H1 (cell line): ENCODE measurements at regions not wholly inside any gene's neighbourhood (a gene's known extent, or its start where the extent isn't known, plus 50 kb on each side); places are given as distances from the start of the nearest gene placed in this dataset.

ENCODE experiments used
- BCL11A ChIP-seq, 2 experiments: IDR thresholded peaks; one replicate each; pipeline ENCODE4 v1.6.1; 2011; ENCODE audit warnings: low read depth in 2 of 2, low read length in 2 of 2, mild to moderate bottlenecking in 2 of 2
- CBX8 ChIP-seq: fragments of 300-800, 300-1000 bp; sonication (generic); IDR thresholded peaks from 2 replicates; pipeline ENCODE4 v1.7.1; 2016; ENCODE audit warnings: low read depth, low read length, borderline replicate concordance
- CTBP2 ChIP-seq: IDR thresholded peaks from 2 replicates; pipeline ENCODE4 v1.7.0; 2011; ENCODE audit warnings: borderline replicate concordance, mild to moderate bottlenecking, moderate library complexity, mixed read lengths, low read length; ENCODE audit not compliant: insufficient read depth, insufficient read length
- EP300 ChIP-seq, 2 experiments: IDR thresholded peaks; 1 replicate in 1 of 2; 2 replicates in 1 of 2; pipeline ENCODE4 v1.6.1; 2011 to 2012; ENCODE audit warnings: low read depth in 2 of 2, low read length in 2 of 2, mild to moderate bottlenecking in 2 of 2, borderline replicate concordance in 1 of 2, inconsistent platforms in 1 of 2, moderate library complexity in 1 of 2
- EZH2 ChIP-seq: fragments of 200-600 bp; sonication (generic); IDR thresholded peaks from 2 replicates; pipeline ENCODE4 v1.7.1; 2012; ENCODE audit warnings: low read depth, mild to moderate bottlenecking, moderate library complexity, low read length, inconsistent platforms; ENCODE audit not compliant: severe bottlenecking
- FOSL1 ChIP-seq: IDR thresholded peaks from 2 replicates; pipeline ENCODE4 v1.6.1; 2011; ENCODE audit warnings: mild to moderate bottlenecking, low read depth, low read length, moderate library complexity; ENCODE audit not compliant: insufficient read depth
- HDAC2 ChIP-seq, 2 experiments: fragments of 300-600 bp in 1 of 2; sonication (generic) in 1 of 2; IDR thresholded peaks; 2 replicates each; pipeline ENCODE4 v1.6.1; 2011 to 2012; ENCODE audit warnings: low read depth in 2 of 2, low read length in 2 of 2, mild to moderate bottlenecking in 2 of 2, moderate library complexity in 2 of 2, borderline replicate concordance in 1 of 2, inconsistent platforms in 1 of 2
- SP2 ChIP-seq: IDR thresholded peaks from 2 replicates; pipeline ENCODE4 v1.6.1; 2012; ENCODE audit warnings: mild to moderate bottlenecking, low read length, inconsistent platforms

DNA sequence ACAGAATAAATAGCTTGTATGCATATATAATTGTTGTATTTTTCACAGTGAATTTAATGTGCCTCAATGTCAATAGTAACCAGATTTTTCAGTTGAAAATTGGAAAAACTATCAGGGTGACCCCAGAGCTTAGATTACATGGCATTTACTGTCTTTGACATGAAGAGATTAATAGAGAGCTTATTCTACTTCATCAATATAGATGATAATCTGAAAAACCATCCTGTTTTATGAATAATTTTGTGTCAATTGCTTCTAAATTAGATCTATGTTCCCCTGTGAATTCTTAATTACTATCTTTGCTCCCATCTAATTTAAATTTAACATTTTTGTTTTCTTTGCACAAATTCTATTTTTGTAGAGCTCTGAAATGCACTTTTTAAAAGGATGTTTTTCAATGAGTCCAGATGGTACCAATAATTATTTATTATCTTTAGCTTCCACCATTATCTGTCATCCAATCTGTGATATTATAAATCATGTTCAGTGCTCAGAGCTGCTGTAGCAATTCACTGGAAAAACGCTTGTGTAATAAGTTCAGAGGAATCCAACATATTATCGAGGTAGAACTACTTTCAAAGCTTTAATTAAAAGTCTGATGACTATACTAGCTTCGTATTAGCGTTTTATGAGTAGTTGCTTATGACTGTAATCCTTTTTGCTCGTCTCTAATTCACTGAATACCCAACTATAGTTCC is 291.4 kb downstream of the JRKL start (continued):
- no peak for TF ChIP-seq BCL11A (IDR thresholded peaks at IDR 0.05; ENCODE audit: low read depth in 2 of 2, low read length in 2 of 2)
- no peak for TF ChIP-seq EZH2
- TF ChIP-seq CTBP2 = no peak
- TF ChIP-seq CBX8 = no peak
- no peak for TF ChIP-seq FOSL1
- TF ChIP-seq SP2 = no peak
- TF ChIP-seq HDAC2 (IDR thresholded peaks at IDR 0.05; ENCODE audit: borderline replicate concordance in 1 of 2, low read depth in 2 of 2, low read length in 2 of 2) = no peak
- no peak for TF ChIP-seq EP300 (IDR thresholded peaks at IDR 0.05; ENCODE audit: borderline replicate concordance in 1 of 2, low read depth in 2 of 2, low read length in 2 of 2)
